Heart left ventricle (tissue), 13 donors: ENCODE measurements at regions not wholly inside any gene's neighbourhood (a gene's known extent, or its start where the extent isn't known, plus 50 kb on each side); places are given as distances from the start of the nearest gene placed in this dataset.

Experiments used
- CTCF ChIP-seq, 12 donors: fragments of 200-600 bp; sonication (generic) in 4 of 12; IDR thresholded peaks; one replicate each; pipeline versions ENCODE4 v1.5.0 to v1.8.0; 2018 to 2022; ENCODE audit warnings: antibody characterized with exemption in 12 of 12, mild to moderate bottlenecking in 5 of 12
- POLR2A ChIP-seq, 2 donors: fragments of 450-650 bp; IDR thresholded peaks; one replicate each; pipeline ENCODE4 v1.6.1; 2017; ENCODE audit warnings: antibody characterized with exemption in 2 of 2, mild to moderate bottlenecking in 2 of 2, moderate library complexity in 2 of 2
- donor health status: ischemic (EF 13 %, LVEDD 7.1; RV severe dilation, severe dysfunction).
- donor health status: DM: no; HTN: yes; CAD: no.
- donor health status: DM: no; HTN: no; CAD: no.
- donor health status: ischemic (EF 25% LVEDD 6.9; RV normal size, moderate dysfunction).
- donor health status: ischemic (EF 25% LVEDD 5.7; RV mildly dilated, moderate dysfunction).
- donor health status: ischemic (EF 35%, LVEDD 5.7; RV mildly dilated, moderate dysfunction).
- donor health status: nonischemic (EF 11% LVEDD 7.7; RV severe dilation, severe dysfunction).
- donor health status: DM: yes; HTN: yes; CAD: no.
- donor health status: PGD.
- donor health status: ischemic (EF 29% LVEDD 5.4; RV normal size, mild dysfunction).
- donor health status: nonischemic (EF 23%, LVEDD 6.1; RV moderate dilation, normal function).

DNA sequence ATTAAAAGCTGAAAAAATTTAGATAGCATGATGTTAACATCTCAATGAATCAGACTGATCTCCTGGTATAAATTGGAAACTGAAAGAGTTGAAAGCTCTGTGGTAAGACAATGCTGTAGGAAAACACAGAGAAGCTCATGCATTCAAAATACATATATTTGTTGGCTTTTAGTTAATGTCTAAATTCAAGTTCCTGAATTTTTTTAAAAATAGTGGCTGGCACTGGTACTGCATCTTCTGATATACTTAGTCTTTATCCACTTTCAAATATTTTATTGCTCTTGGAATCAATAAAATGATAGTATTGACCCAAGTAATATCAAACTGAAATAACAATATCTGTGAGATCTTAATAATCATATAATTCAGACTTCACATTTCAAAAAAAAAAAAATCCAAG, 151.4 kb upstream of the FIGN start:
- peak in 4 of 12 donors; percentile 10 to 63 (median 48) for TF ChIP-seq CTCF (IDR thresholded peaks at IDR 0.05)
- no peak for TF ChIP-seq POLR2A (IDR thresholded peaks at IDR 0.05)
